WERI-Rb-1 (cell line): ENCODE measurements at regions not wholly inside any gene's neighbourhood (a gene's known extent, or its start where the extent isn't known, plus 50 kb on each side); places are given as distances from the start of the nearest gene placed in this dataset.

Experiments
- DNase-seq: peaks from one replicate; pipeline ENCODE4 v3.0.0-alpha.2; 2020
- H3K27ac ChIP-seq: fragments of 250-450 bp; sonication (Bioruptor Pico); 2 replicates; pipeline ENCODE4 v1.5.1; 2020; ENCODE audit warnings: mild to moderate bottlenecking, moderate library complexity
- H3K27me3 ChIP-seq: fragments of 250-450 bp; sonication (Bioruptor Pico); 2 replicates; pipeline ENCODE4 v1.5.1; 2021; ENCODE audit warnings: mild to moderate bottlenecking, low read depth, moderate library complexity; ENCODE audit not compliant: insufficient read depth, severe bottlenecking
- H3K36me3 ChIP-seq: fragments of 250-450 bp; sonication (Bioruptor Pico); 2 replicates; pipeline ENCODE4 v1.5.1; 2020; ENCODE audit warnings: mild to moderate bottlenecking, moderate library complexity
- H3K4me3 ChIP-seq: 2 replicates; pipeline ENCODE4 v1.5.1; 2011; ENCODE audit warnings: low read depth, mild to moderate bottlenecking, control low read depth, low read length
- H3K9me3 ChIP-seq: fragments of 250-450 bp; sonication (Bioruptor Pico); 2 replicates; pipeline ENCODE4 v1.5.1; 2021; ENCODE audit warnings: mild to moderate bottlenecking, moderate library complexity; ENCODE audit not compliant: severe bottlenecking
- CTCF ChIP-seq: IDR thresholded peaks from 2 replicates; pipeline ENCODE4 v1.5.1; 2011; ENCODE audit warnings: low read depth, mild to moderate bottlenecking, control low read depth, inconsistent platforms, low read length

- DNase-seq, result no peak
- no peaks in the 10 kb centered on the region for H3K36me3 ChIP-seq
- H3K9me3 ChIP-seq, result no peaks in the 10 kb centered on the region
- no peaks in the 10 kb centered on the region for H3K27me3 ChIP-seq
- H3K4me3 ChIP-seq, result no peak overlapping the region
- TF ChIP-seq CTCF, result no peak
- H3K27ac ChIP-seq, result no peak overlapping the region
These were observed 454.4 kb downstream of the C4orf33 start for GRCh38 chr4:129550281-129550785.

- no peaks in the 10 kb centered on the region for H3K36me3 ChIP-seq
- no peak for DNase-seq
- no peaks in the 10 kb centered on the region for H3K27me3 ChIP-seq
- no peaks in the 10 kb centered on the region for H3K9me3 ChIP-seq
- H3K4me3 ChIP-seq, result no peak overlapping the region
- H3K27ac ChIP-seq, result no peak overlapping the region
- TF ChIP-seq CTCF, result no peak
These were observed 465.3 kb downstream of the C4orf33 start for GRCh38 chr4:129561280-129561679.

GRCh38 chr4:129561886-129562671, 466.1 kb downstream of the C4orf33 start:
- no peak for DNase-seq
- Histone ChIP-seq H3K4me3 (no peak overlapping the region), H3K27me3 (no peaks in the 10 kb centered on the region), H3K36me3 (no peaks in the 10 kb centered on the region), H3K9me3 (no peaks in the 10 kb centered on the region), H3K27ac (no peak overlapping the region)
- TF ChIP-seq CTCF, result no peak

- no peak for TF ChIP-seq CTCF
- no peaks in the 10 kb centered on the region for H3K27me3 ChIP-seq
- H3K9me3 ChIP-seq, result no peaks in the 10 kb centered on the region
- H3K4me3 ChIP-seq, result no peak overlapping the region
- DNase-seq, result no peak
- H3K27ac ChIP-seq, result no peak overlapping the region
- H3K36me3 ChIP-seq, result no peaks in the 10 kb centered on the region
These were observed 469.3 kb downstream of the C4orf33 start for GRCh38 chr4:129565214-129565613.

GRCh38 chr4:129570326-129570725, 474.4 kb downstream of the C4orf33 start:
- Histone ChIP-seq H3K27me3 (no peaks in the 10 kb centered on the region), H3K4me3 (no peak overlapping the region), H3K27ac (no peak overlapping the region), H3K9me3 (peaks cover 3% of the 10 kb centered on the region), H3K36me3 (no peaks in the 10 kb centered on the region)
- no peak for TF ChIP-seq CTCF
- no peak for DNase-seq

GRCh38 chr4:129578336-129578735, 482.4 kb downstream of the C4orf33 start:
- no peak overlapping the region for H3K4me3 ChIP-seq
- no peaks in the 10 kb centered on the region for H3K36me3 ChIP-seq
- H3K27me3 ChIP-seq, result no peaks in the 10 kb centered on the region
- peaks cover 3% of the 10 kb centered on the region for H3K9me3 ChIP-seq
- no peak for TF ChIP-seq CTCF
- H3K27ac ChIP-seq, result no peak overlapping the region
- no peak for DNase-seq
